ENCODE measurements at regions not wholly inside any gene's neighbourhood (a gene's known extent, or its start where the extent isn't known, plus 50 kb on each side); places are given as distances from the start of the nearest gene placed in this dataset.
A peak's percentile ranks its signal among the peaks of the same experiment; 100 is the strongest.

GRCh38 chr2:228303960-228304359 is 122.5 kb upstream of the SPHKAP start:
- in situ Hi-C loops (cut with HindIII; ENCODE audit: low pct_unique_long_range_greater_than_20kb, low sequenced_read_pairs), result no loop called here
- no peak for DNase-seq (ENCODE audit: low read depth in 1 of 2, low spot score in 1 of 2)
- TF ChIP-seq JUND (IDR thresholded peaks at IDR 0.05; ENCODE audit: low read depth), result no peak

GRCh38 chr2:228283491-228284171 is 102.1 kb upstream of the SPHKAP start:
- DNase-seq (ENCODE audit: low read depth in 1 of 2, low spot score in 1 of 2), result no peak
- no peak for TF ChIP-seq JUND (IDR thresholded peaks at IDR 0.05; ENCODE audit: low read depth)
- in situ Hi-C loops (cut with HindIII; ENCODE audit: low pct_unique_long_range_greater_than_20kb, low sequenced_read_pairs), result no loop called here

- no peak for DNase-seq (ENCODE audit: low read depth in 1 of 2, low spot score in 1 of 2)
- no peak for TF ChIP-seq JUND (IDR thresholded peaks at IDR 0.05; ENCODE audit: low read depth)
- in situ Hi-C loops (cut with HindIII; ENCODE audit: low pct_unique_long_range_greater_than_20kb, low sequenced_read_pairs), result no loop called here
Measured at GRCh38 chr2:228282376-228282775, 100.9 kb upstream of the SPHKAP start.

DNA sequence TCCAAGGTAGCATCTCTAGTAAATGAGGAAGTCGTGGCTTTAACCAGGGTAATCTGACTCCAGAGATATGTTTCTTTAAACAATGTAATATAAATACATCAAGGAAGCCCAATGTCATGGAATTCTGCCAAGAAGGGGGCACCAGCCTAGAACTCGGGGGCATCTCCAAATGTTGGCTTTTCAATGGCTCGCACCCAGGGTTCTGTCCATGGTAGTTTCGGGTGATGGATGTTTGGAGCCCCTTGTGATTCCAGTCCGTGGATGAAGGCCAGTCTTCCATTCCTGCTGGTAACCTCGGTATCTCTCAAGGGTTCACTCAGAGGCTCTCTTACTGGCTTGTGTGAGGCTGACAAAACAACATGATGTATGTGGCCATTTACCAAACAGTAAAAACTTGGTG is 91.7 kb upstream of the SPHKAP start:
- DNase-seq (ENCODE audit: low read depth in 1 of 2, low spot score in 1 of 2), result no peak
- in situ Hi-C loops (cut with HindIII; ENCODE audit: low pct_unique_long_range_greater_than_20kb, low sequenced_read_pairs), result no loop called here
- no peak for TF ChIP-seq JUND (IDR thresholded peaks at IDR 0.05; ENCODE audit: low read depth)

DNA sequence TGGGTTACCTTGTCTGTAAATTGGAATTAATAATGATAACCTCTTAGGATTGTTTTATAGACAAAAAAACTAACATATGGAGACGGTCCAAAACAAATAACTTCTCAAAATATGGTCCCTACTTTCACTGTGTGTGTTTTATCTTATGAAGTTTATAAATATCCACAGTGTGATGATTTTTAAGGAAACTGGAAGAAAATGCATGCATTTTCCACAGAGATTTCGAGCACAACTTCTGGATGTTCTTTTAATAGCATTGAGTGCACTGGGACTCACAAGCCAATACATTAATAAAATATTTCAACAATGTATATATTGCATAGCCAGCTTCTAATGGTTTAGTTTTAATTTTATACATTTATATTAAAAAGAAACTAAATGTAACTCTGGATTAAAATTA is 87.9 kb upstream of the SPHKAP start:
- in situ Hi-C loops (cut with HindIII; ENCODE audit: low pct_unique_long_range_greater_than_20kb, low sequenced_read_pairs), result no loop called here
- no peak for DNase-seq (ENCODE audit: low read depth in 1 of 2, low spot score in 1 of 2)
- TF ChIP-seq JUND (IDR thresholded peaks at IDR 0.05; ENCODE audit: low read depth), result no peak

- in situ Hi-C loops (cut with HindIII; ENCODE audit: low pct_unique_long_range_greater_than_20kb, low sequenced_read_pairs), result no loop called here
- TF ChIP-seq JUND (IDR thresholded peaks at IDR 0.05; ENCODE audit: low read depth), result no peak
- no peak for DNase-seq (ENCODE audit: low read depth in 1 of 2, low spot score in 1 of 2)
Measured at GRCh38 chr2:228268756-228269155, 87.3 kb upstream of the SPHKAP start.

DNA sequence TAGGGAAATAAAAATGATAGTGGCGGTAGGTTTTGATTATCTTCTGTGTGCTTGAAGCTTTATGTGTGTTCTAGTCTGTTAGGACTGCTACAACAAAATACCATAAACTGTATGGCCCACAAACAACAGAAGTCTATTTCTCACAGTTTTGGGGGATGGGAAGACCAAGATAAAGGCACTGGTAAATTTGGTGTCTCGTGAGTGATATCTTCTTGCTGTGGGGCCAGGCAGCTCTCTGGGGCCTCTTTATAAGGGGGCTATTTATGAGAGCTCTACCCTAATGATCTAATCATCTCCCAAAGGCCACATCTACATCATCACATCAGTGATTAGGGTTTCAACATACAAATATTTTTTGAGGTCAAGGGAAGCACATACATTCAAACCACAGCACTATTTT is 86.8 kb upstream of the SPHKAP start:
- in situ Hi-C loops (cut with HindIII; ENCODE audit: low pct_unique_long_range_greater_than_20kb, low sequenced_read_pairs), result no loop called here
- no peak for TF ChIP-seq JUND (IDR thresholded peaks at IDR 0.05; ENCODE audit: low read depth)

DNA sequence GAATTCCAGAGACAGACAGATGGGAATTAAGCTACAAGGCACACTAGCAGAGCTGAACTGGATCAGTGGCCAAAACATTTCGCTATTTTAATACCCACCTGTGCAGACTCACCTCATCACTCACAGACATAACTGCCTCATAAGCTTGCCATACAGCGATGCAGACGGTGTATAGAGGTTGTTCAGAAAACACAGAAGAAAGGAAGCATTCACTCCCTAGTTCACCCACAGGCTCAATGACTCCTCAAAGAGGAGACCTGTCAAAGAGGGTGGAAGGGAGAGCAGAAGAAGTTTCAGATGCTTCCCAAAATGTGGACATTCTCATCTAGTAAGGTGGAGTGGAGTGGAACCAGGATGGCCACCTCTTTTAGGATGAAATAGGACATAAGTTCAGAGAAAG is 81.7 kb upstream of the SPHKAP start:
- in situ Hi-C loops (cut with HindIII; ENCODE audit: low pct_unique_long_range_greater_than_20kb, low sequenced_read_pairs), result no loop called here
- no peak for DNase-seq (ENCODE audit: low read depth in 1 of 2, low spot score in 1 of 2)
- TF ChIP-seq JUND (IDR thresholded peaks at IDR 0.05; ENCODE audit: low read depth), result no peak

More for the DNA sequence above, 86.8 kb upstream of the SPHKAP start:
- DNase-seq (ENCODE audit: low read depth in 1 of 2, low spot score in 1 of 2), result no peak

DNA sequence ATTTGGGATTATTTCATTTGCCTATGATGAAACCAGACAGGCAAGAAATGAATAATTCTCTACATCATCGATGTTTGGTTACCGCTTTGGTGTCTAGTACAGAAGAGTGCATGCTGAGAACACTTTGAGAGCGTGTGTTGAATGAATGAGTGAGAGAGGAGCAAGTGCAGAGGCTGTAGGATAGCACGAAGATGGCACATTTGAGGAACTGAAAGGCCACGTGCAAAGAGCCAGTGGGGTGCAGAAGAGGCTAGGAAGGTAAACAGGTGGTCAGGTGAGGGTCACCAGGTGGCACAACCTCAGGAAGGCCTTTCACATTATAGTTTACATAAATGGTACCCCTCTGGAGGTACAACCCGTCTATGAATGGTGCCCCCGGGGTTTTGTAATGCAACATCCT is 80.1 kb upstream of the SPHKAP start:
- DNase-seq (ENCODE audit: low read depth in 1 of 2, low spot score in 1 of 2), result no peak
- in situ Hi-C loops (cut with HindIII; ENCODE audit: low pct_unique_long_range_greater_than_20kb, low sequenced_read_pairs), result no loop called here
- no peak for TF ChIP-seq JUND (IDR thresholded peaks at IDR 0.05; ENCODE audit: low read depth)

DNA sequence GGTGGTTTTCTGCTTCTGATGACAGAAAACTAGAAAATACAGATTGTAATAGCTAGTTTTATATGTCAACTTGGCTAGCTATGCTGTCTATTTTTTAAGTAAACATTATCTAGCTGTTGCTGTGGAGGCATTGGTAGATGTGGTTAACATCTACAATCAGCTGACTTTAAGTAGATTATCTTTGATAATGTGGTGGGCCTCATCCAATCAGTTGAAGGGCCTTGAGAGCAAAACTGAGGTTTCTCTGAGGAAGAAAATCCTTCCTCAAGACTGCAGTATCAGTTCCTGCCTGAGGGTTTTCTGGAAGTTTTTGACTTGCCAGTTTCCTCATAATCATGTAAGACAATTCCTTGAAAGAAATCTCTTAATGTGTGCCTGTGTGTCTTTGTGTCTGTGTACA is 75.9 kb upstream of the SPHKAP start:
- no peak for DNase-seq (ENCODE audit: low read depth in 1 of 2, low spot score in 1 of 2)
- in situ Hi-C loops (cut with HindIII; ENCODE audit: low pct_unique_long_range_greater_than_20kb, low sequenced_read_pairs), result no loop called here
- no peak for TF ChIP-seq JUND (IDR thresholded peaks at IDR 0.05; ENCODE audit: low read depth)

DNA sequence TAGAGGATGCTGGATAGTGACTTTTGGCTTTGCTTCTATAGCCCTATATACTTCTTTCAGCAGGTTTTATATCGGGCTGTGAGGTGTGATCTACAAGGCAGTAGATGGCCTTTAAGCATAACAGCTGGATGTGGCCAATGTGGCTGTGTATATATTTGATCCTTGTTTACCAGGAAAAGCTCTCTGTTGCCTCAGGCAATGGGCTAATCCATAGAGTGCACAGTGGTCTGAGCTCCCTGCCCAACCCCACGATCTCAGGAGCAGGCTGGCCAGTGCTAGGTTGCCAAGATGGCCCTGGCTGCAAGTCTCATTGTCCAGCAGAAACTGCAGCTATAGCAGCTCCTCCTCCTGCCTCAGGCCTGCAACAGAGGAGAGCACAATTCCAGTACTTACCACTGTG is 72.3 kb upstream of the SPHKAP start:
- DNase-seq (ENCODE audit: low read depth in 1 of 2, low spot score in 1 of 2), result peak in 1 of 2 experiments; percentile 5
- in situ Hi-C loops (cut with HindIII; ENCODE audit: low pct_unique_long_range_greater_than_20kb, low sequenced_read_pairs), result no loop called here
- no peak for TF ChIP-seq JUND (IDR thresholded peaks at IDR 0.05; ENCODE audit: low read depth)

- no peak for DNase-seq (ENCODE audit: low read depth in 1 of 2, low spot score in 1 of 2)
- in situ Hi-C loops (cut with HindIII; ENCODE audit: low pct_unique_long_range_greater_than_20kb, low sequenced_read_pairs), result no loop called here
- no peak for TF ChIP-seq JUND (IDR thresholded peaks at IDR 0.05; ENCODE audit: low read depth)
Measured at GRCh38 chr2:228247335-228247734, 65.8 kb upstream of the SPHKAP start.

DNA sequence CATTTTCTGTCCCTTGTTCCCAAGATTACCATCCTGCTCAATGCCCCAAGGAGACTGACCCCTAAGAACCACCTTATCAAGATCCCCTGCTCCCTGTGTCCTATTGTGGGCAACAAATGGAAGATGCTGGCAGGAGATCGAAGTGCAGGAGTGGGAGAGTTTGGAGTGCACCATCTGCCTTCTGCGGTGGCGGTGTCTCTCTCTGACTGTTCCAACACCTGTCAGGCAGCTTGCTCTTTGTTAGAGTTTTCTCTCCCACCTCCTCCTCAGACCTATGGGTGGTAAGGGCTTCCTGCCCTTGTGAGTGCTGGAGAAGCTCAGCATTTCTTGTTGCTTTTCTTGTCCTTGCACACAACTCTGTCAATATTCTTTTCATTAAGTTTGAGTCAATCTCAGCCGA is 64.1 kb upstream of the SPHKAP start:
- TF ChIP-seq JUND (IDR thresholded peaks at IDR 0.05; ENCODE audit: low read depth), result no peak
- DNase-seq (ENCODE audit: low read depth in 1 of 2, low spot score in 1 of 2), result no peak

GRCh38 chr2:228242591-228242990 is 61.1 kb upstream of the SPHKAP start:
- in situ Hi-C loops (cut with HindIII; ENCODE audit: low pct_unique_long_range_greater_than_20kb, low sequenced_read_pairs), result no loop called here
- no peak for DNase-seq (ENCODE audit: low read depth in 1 of 2, low spot score in 1 of 2)
- no peak for TF ChIP-seq JUND (IDR thresholded peaks at IDR 0.05; ENCODE audit: low read depth)

More for the DNA sequence above, 64.1 kb upstream of the SPHKAP start:
- in situ Hi-C loops (cut with HindIII; ENCODE audit: low pct_unique_long_range_greater_than_20kb, low sequenced_read_pairs), result no loop called here

Measured in T47D (cell line).